ENCODE measurements at regions not wholly inside any gene's neighbourhood (a gene's known extent, or its start where the extent isn't known, plus 50 kb on each side); places are given as distances from the start of the nearest gene placed in this dataset.

- TF ChIP-seq, protein P1, sequence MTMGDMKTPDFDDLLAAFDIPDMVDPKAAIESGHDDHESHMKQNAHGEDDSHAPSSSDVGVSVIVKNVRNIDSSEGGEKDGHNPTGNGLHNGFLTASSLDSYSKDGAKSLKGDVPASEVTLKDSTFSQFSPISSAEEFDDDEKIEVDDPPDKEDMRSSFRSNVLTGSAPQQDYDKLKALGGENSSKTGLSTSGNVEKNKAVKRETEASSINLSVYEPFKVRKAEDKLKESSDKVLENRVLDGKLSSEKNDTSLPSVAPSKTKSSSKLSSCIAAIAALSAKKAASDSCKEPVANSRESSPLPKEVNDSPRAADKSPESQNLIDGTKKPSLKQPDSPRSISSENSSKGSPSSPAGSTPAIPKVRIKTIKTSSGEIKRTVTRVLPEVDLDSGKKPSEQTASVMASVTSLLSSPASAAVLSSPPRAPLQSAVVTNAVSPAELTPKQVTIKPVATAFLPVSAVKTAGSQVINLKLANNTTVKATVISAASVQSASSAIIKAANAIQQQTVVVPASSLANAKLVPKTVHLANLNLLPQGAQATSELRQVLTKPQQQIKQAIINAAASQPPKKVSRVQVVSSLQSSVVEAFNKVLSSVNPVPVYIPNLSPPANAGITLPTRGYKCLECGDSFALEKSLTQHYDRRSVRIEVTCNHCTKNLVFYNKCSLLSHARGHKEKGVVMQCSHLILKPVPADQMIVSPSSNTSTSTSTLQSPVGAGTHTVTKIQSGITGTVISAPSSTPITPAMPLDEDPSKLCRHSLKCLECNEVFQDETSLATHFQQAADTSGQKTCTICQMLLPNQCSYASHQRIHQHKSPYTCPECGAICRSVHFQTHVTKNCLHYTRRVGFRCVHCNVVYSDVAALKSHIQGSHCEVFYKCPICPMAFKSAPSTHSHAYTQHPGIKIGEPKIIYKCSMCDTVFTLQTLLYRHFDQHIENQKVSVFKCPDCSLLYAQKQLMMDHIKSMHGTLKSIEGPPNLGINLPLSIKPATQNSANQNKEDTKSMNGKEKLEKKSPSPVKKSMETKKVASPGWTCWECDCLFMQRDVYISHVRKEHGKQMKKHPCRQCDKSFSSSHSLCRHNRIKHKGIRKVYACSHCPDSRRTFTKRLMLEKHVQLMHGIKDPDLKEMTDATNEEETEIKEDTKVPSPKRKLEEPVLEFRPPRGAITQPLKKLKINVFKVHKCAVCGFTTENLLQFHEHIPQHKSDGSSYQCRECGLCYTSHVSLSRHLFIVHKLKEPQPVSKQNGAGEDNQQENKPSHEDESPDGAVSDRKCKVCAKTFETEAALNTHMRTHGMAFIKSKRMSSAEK (CRISPR knock-in tag; IDR thresholded peaks at IDR 0.05; ENCODE audit: borderline replicate concordance): no peak
- TF ChIP-seq JAZF1 (CRISPR knock-in tag; IDR thresholded peaks at IDR 0.05): no peak
- TF ChIP-seq, protein P2, sequence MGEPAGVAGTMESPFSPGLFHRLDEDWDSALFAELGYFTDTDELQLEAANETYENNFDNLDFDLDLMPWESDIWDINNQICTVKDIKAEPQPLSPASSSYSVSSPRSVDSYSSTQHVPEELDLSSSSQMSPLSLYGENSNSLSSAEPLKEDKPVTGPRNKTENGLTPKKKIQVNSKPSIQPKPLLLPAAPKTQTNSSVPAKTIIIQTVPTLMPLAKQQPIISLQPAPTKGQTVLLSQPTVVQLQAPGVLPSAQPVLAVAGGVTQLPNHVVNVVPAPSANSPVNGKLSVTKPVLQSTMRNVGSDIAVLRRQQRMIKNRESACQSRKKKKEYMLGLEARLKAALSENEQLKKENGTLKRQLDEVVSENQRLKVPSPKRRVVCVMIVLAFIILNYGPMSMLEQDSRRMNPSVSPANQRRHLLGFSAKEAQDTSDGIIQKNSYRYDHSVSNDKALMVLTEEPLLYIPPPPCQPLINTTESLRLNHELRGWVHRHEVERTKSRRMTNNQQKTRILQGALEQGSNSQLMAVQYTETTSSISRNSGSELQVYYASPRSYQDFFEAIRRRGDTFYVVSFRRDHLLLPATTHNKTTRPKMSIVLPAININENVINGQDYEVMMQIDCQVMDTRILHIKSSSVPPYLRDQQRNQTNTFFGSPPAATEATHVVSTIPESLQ (CRISPR knock-in tag; IDR thresholded peaks at IDR 0.05): no peak
- no peak for TF ChIP-seq PRRX2 (CRISPR knock-in tag; IDR thresholded peaks at IDR 0.05)
These were observed 187.3 kb downstream of the NDFIP2 start (continued) for GRCh38 chr13:79668201-79668752.

DNA sequence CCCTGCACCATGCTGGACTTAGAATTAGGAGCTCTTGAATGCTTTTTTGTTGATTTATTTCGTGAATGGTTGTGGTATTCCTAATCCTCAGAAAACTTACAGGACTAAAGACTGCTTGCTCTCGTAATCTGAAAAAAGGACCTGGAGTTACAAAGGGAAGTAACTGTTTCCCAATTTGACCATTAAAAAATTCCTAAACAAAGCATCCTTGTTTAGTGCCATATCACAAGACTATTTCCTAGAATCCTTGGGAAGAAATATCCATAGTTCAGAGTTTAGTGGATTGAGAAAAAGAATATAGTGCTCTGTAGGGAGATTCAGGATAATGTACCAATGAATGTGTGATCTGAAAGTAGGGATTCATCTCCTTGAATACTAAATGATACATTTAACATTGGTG, 186.8 kb downstream of the NDFIP2 start:
- no peak overlapping the region for H3K4me3 Mint-ChIP-seq
- peaks cover 3% of the 10 kb centered on the region; the same call in 1 of the 2 replicates for H3K4me1 Mint-ChIP-seq
- ATAC-seq (no peak), DNase-seq (ENCODE audit: low spot score) (no peak)
- CTCF ChIA-PET: interaction anchor here (2.1 kb wide), 1 partner anchor 12 kb away, joined by 10 read pairs; no protein-coding TSS in a partner anchor
- H3K9me3 Mint-ChIP-seq: peaks cover 4% of the 10 kb centered on the region; the same call in 1 of the 2 replicates
- POLR2A ChIA-PET: no interaction called here
- no peaks in the 10 kb centered on the region for H3K27me3 Mint-ChIP-seq (ENCODE audit: low read depth)
- H3K36me3 Mint-ChIP-seq: no peaks in the 10 kb centered on the region
- H3K27ac Mint-ChIP-seq: no peak overlapping the region
- TF ChIP-seq AR (CRISPR knock-in tag; IDR thresholded peaks at IDR 0.05): no peak
- TF ChIP-seq EMX1 (CRISPR knock-in tag; IDR thresholded peaks at IDR 0.05): no peak
- TF ChIP-seq JUN (CRISPR knock-in tag; IDR thresholded peaks at IDR 0.05): no peak
- TF ChIP-seq TCF7 (CRISPR knock-in tag; IDR thresholded peaks at IDR 0.05; ENCODE audit: low read depth): no peak
- TF ChIP-seq, protein P3, sequence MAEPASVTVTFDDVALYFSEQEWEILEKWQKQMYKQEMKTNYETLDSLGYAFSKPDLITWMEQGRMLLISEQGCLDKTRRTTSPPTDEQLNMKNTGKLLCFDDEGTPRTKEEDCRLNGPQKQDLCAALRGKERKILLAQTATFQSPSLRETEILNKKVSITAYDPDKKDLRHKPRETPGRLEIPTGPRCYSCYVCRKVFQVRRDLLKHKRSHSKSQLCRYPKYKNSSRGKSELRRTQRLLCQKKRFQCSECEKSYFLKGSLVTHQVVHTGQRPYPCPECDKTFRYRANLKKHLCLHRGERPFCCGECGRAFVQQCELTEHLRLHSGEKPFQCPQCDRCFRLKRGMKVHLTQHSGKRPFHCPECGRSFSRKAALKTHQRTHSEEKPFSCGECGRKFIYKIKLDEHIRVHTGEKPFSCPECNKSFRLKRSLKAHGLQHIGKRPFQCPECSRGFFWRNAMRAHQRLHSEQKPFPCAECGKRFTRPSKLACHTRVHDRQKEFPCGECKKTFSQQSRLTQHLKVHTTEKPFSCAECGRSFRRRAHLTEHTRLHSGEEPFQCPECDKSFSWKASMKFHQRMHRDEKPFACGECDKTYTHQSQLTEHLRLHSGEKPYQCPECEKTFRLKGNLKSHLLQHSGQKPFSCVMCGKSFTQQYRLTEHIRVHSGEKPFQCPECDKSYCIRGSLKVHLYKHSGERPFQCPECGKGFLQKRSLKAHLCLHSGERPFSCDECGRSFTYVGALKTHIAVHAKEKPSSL (CRISPR knock-in tag; conservative IDR thresholded peaks at IDR 0.05): no peak
- TF ChIP-seq, protein P4, sequence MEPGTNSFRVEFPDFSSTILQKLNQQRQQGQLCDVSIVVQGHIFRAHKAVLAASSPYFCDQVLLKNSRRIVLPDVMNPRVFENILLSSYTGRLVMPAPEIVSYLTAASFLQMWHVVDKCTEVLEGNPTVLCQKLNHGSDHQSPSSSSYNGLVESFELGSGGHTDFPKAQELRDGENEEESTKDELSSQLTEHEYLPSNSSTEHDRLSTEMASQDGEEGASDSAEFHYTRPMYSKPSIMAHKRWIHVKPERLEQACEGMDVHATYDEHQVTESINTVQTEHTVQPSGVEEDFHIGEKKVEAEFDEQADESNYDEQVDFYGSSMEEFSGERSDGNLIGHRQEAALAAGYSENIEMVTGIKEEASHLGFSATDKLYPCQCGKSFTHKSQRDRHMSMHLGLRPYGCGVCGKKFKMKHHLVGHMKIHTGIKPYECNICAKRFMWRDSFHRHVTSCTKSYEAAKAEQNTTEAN (CRISPR knock-in tag; IDR thresholded peaks at IDR 0.05): no peak
- no peak for TF ChIP-seq ZNF416 (CRISPR knock-in tag; IDR thresholded peaks at IDR 0.05)
- TF ChIP-seq ZNF423 (CRISPR knock-in tag; IDR thresholded peaks at IDR 0.05): no peak
- TF ChIP-seq NFATC4 (CRISPR knock-in tag; IDR thresholded peaks at IDR 0.05): no peak
- no peak for TF ChIP-seq ZNF263 (CRISPR knock-in tag; IDR thresholded peaks at IDR 0.05; ENCODE audit: low read depth)
- no peak for TF ChIP-seq FOXP4 (CRISPR knock-in tag; IDR thresholded peaks at IDR 0.05)
- TF ChIP-seq NR2C2 (CRISPR knock-in tag; IDR thresholded peaks at IDR 0.05): no peak
- no peak for TF ChIP-seq ZNF138 (CRISPR knock-in tag; conservative IDR thresholded peaks at IDR 0.05)
- no peak for TF ChIP-seq CREM (CRISPR knock-in tag; IDR thresholded peaks at IDR 0.05)
- no peak for TF ChIP-seq MYBL2 (CRISPR knock-in tag; IDR thresholded peaks at IDR 0.05)
- TF ChIP-seq RELA (CRISPR knock-in tag; IDR thresholded peaks at IDR 0.05; ENCODE audit: borderline replicate concordance): no peak
